SJSA1 (cell line): ENCODE measurements at regions not wholly inside any gene's neighbourhood (a gene's known extent, or its start where the extent isn't known, plus 50 kb on each side); places are given as distances from the start of the nearest gene placed in this dataset.
"Not testable (repeated sequence)": the region's sequence is repeated elsewhere in the genome, so short reads cannot be mapped to it uniquely, and the experiment has no call there.

ENCODE experiments used
- DNase-seq, 2 experiments: peaks; one replicate each; pipeline ENCODE4 v3.0.0-alpha.2; 2015 to 2020; ENCODE audit warnings: low spot score in 2 of 2, low read depth in 1 of 2
- H3K27ac ChIP-seq: fragments of 250-450 bp; sonication (Bioruptor Pico); 2 replicates; pipeline ENCODE4 v1.5.1; 2020; ENCODE audit warnings: mild to moderate bottlenecking, moderate library complexity
- H3K27me3 ChIP-seq: fragments of 250-450 bp; sonication (Bioruptor Pico); replicated peaks from 2 replicates; pipeline ENCODE4 v1.5.1; 2020; ENCODE audit warnings: mild to moderate bottlenecking, moderate library complexity
- H3K36me3 ChIP-seq: fragments of 250-450 bp; sonication (Bioruptor Pico); 2 replicates; pipeline ENCODE4 v1.5.1; 2020; ENCODE audit warnings: mild to moderate bottlenecking
- H3K4me1 ChIP-seq: fragments of 250-450 bp; sonication (Bioruptor Pico); replicated peaks from 2 replicates; pipeline ENCODE4 v1.6.1; 2021; ENCODE audit warnings: mild to moderate bottlenecking
- H3K4me3 ChIP-seq: fragments of 250-450 bp; sonication (Bioruptor Pico); 2 replicates; pipeline ENCODE4 v1.5.1; 2020; ENCODE audit warnings: mild to moderate bottlenecking
- H3K9me3 ChIP-seq: fragments of 250-450 bp; sonication (Bioruptor Pico); replicated peaks from 2 replicates; pipeline ENCODE4 v1.5.1; 2020; ENCODE audit warnings: mild to moderate bottlenecking

- H3K36me3 ChIP-seq, result no peaks in the 10 kb centered on the region
- H3K27me3 ChIP-seq, result 0 out of 2 replicates have a peak, but pooled peaks cover 3% of the 10 kb centered on the region
- no peaks in the 10 kb centered on the region for H3K4me1 ChIP-seq
- 0 out of 2 replicates have a peak, but pooled peaks cover 3% of the 10 kb centered on the region for H3K9me3 ChIP-seq
- peak in 1 of 2 experiments; percentile 53 for DNase-seq
- no peak overlapping the region for H3K27ac ChIP-seq
- no peak overlapping the region for H3K4me3 ChIP-seq
These were observed 244.2 kb upstream of the USP15 start for GRCh38 chr12:62016021-62016420.

- H3K4me3 ChIP-seq, result no peak overlapping the region
- H3K27me3 ChIP-seq, result peaks cover 7% of the 10 kb centered on the region; the same call in 1 of the 2 replicates
- no peaks in the 10 kb centered on the region for H3K36me3 ChIP-seq
- 0 out of 2 replicates have a peak, but pooled peaks cover 3% of the 10 kb centered on the region for H3K9me3 ChIP-seq
- no peaks in the 10 kb centered on the region for H3K4me1 ChIP-seq
- H3K27ac ChIP-seq, result no peak overlapping the region
- DNase-seq, result peak; percentile 65 to 87
These were observed 238.4 kb upstream of the USP15 start for GRCh38 chr12:62021808-62022207.

GRCh38 chr12:62028536-62028935 lies 231.7 kb upstream of the USP15 start:
- no peak overlapping the region for H3K4me3 ChIP-seq
- no peak overlapping the region for H3K27ac ChIP-seq
- H3K36me3 ChIP-seq, result no peaks in the 10 kb centered on the region
- peaks cover 5% of the 10 kb centered on the region; the same call in 1 of the 2 replicates for H3K27me3 ChIP-seq
- DNase-seq, result no peak
- no peaks in the 10 kb centered on the region for H3K4me1 ChIP-seq
- H3K9me3 ChIP-seq, result no peaks in the 10 kb centered on the region

- no peak overlapping the region for H3K4me3 ChIP-seq
- no peaks in the 10 kb centered on the region for H3K4me1 ChIP-seq
- DNase-seq, result peak; percentile 67 to 76
- H3K27ac ChIP-seq, result no peak overlapping the region
- H3K27me3 ChIP-seq, result no peaks in the 10 kb centered on the region
- no peaks in the 10 kb centered on the region for H3K9me3 ChIP-seq
- no peaks in the 10 kb centered on the region for H3K36me3 ChIP-seq
These were observed 227.3 kb upstream of the USP15 start for GRCh38 chr12:62032870-62033269.

GRCh38 chr12:62044450-62045135 lies 215.6 kb upstream of the USP15 start:
- Histone ChIP-seq H3K36me3 (no peaks in the 10 kb centered on the region), H3K9me3 (peaks cover 14% of the 10 kb centered on the region), H3K27ac (no peak overlapping the region), H3K27me3 (no peaks in the 10 kb centered on the region), H3K4me1 (no peaks in the 10 kb centered on the region), H3K4me3 (no peak overlapping the region)
- DNase-seq, result no peak

- H3K36me3 ChIP-seq, result no peaks in the 10 kb centered on the region
- H3K4me1 ChIP-seq, result no peaks in the 10 kb centered on the region
- H3K4me3 ChIP-seq, result no peak overlapping the region
- no peak for DNase-seq
- H3K27ac ChIP-seq, result no peak overlapping the region
- H3K27me3 ChIP-seq, result no peaks in the 10 kb centered on the region
- peaks cover 7% of the 10 kb centered on the region for H3K9me3 ChIP-seq
These were observed 215.0 kb upstream of the USP15 start for GRCh38 chr12:62045211-62045610.

- Histone ChIP-seq H3K9me3 (no peaks in the 10 kb centered on the region), H3K4me1 (no peaks in the 10 kb centered on the region), H3K27ac (no peak overlapping the region), H3K27me3 (no peaks in the 10 kb centered on the region), H3K36me3 (no peaks in the 10 kb centered on the region), H3K4me3 (no peak overlapping the region)
- DNase-seq, result no peak
These were observed 209.4 kb upstream of the USP15 start for GRCh38 chr12:62050785-62051184.

GRCh38 chr12:62069976-62070375 lies 190.2 kb upstream of the USP15 start:
- no peak for DNase-seq
- no peaks in the 10 kb centered on the region for H3K9me3 ChIP-seq
- H3K27ac ChIP-seq, result no peak overlapping the region
- H3K4me1 ChIP-seq, result no peaks in the 10 kb centered on the region
- no peak overlapping the region for H3K4me3 ChIP-seq
- H3K27me3 ChIP-seq, result no peaks in the 10 kb centered on the region; the same call in 1 of the 2 replicates
- H3K36me3 ChIP-seq, result no peaks in the 10 kb centered on the region

GRCh38 chr12:62073236-62073635 lies 187.0 kb upstream of the USP15 start:
- H3K9me3 ChIP-seq, H3K4me1 ChIP-seq, H3K4me3 ChIP-seq, DNase-seq, H3K27ac ChIP-seq, H3K36me3 ChIP-seq, H3K27me3 ChIP-seq: not testable (repeated sequence)

- Histone ChIP-seq H3K27me3 (no peaks in the 10 kb centered on the region; the same call in 1 of the 2 replicates), H3K27ac (no peak overlapping the region), H3K4me3 (no peak overlapping the region), H3K36me3 (no peaks in the 10 kb centered on the region), H3K9me3 (no peaks in the 10 kb centered on the region), H3K4me1 (no peaks in the 10 kb centered on the region)
- DNase-seq, result no peak
These were observed 184.3 kb upstream of the USP15 start for GRCh38 chr12:62075870-62076269.

GRCh38 chr12:62078020-62078419 lies 182.2 kb upstream of the USP15 start:
- Histone ChIP-seq H3K27ac (no peak overlapping the region), H3K4me3 (no peak overlapping the region), H3K4me1 (no peaks in the 10 kb centered on the region), H3K36me3 (no peaks in the 10 kb centered on the region), H3K27me3 (no peaks in the 10 kb centered on the region; the same call in 1 of the 2 replicates), H3K9me3 (no peaks in the 10 kb centered on the region)
- no peak for DNase-seq

GRCh38 chr12:62082448-62082847 lies 177.8 kb upstream of the USP15 start:
- no peaks in the 10 kb centered on the region for H3K9me3 ChIP-seq
- no peaks in the 10 kb centered on the region for H3K4me1 ChIP-seq
- H3K27me3 ChIP-seq, result no peaks in the 10 kb centered on the region
- H3K4me3 ChIP-seq, result no peak overlapping the region
- no peaks in the 10 kb centered on the region for H3K36me3 ChIP-seq
- no peak overlapping the region for H3K27ac ChIP-seq
- no peak for DNase-seq

GRCh38 chr12:62098132-62098531 lies 162.1 kb upstream of the USP15 start:
- Histone ChIP-seq H3K36me3 (no peaks in the 10 kb centered on the region), H3K4me3 (no peak overlapping the region), H3K9me3 (no peaks in the 10 kb centered on the region), H3K27ac (no peak overlapping the region), H3K4me1 (no peaks in the 10 kb centered on the region), H3K27me3 (no peaks in the 10 kb centered on the region)
- no peak for DNase-seq

- no peak for DNase-seq
- Histone ChIP-seq H3K27ac (no peak overlapping the region), H3K36me3 (no peaks in the 10 kb centered on the region), H3K9me3 (no peaks in the 10 kb centered on the region), H3K4me1 (no peaks in the 10 kb centered on the region), H3K4me3 (no peak overlapping the region), H3K27me3 (no peaks in the 10 kb centered on the region)
These were observed 156.5 kb upstream of the USP15 start for GRCh38 chr12:62103748-62104147.
